Cerebellar cortex (tissue), 1 donor: ENCODE measurements at regions not wholly inside any gene's neighbourhood (a gene's known extent, or its start where the extent isn't known, plus 50 kb on each side); places are given as distances from the start of the nearest gene placed in this dataset.
"Not testable (repeated sequence)": the region's sequence is repeated elsewhere in the genome, so short reads cannot be mapped to it uniquely, and the experiment has no call there.

Experiments used
- DNase-seq: peaks from one replicate; pipeline ENCODE4 v3.0.0-alpha.2; 2015; ENCODE audit warnings: low spot score

- no peak for DNase-seq
Observed at GRCh38 chr5:130578354-130578753, 586.7 kb downstream of the HINT1 start.

- DNase-seq, result no peak
Observed at GRCh38 chr5:130571076-130571475, 594.0 kb downstream of the HINT1 start.

GRCh38 chr5:130568791-130569190 is 596.3 kb downstream of the HINT1 start:
- DNase-seq, result no peak

GRCh38 chr5:130555429-130555828 is 609.6 kb downstream of the HINT1 start:
- DNase-seq, result no peak

- DNase-seq, result no peak
Observed at GRCh38 chr5:130550562-130550928, 614.5 kb downstream of the HINT1 start.

- no peak for DNase-seq
Observed at GRCh38 chr5:130549884-130550561, 615.0 kb downstream of the HINT1 start.

- DNase-seq, result no peak
Observed at GRCh38 chr5:130546211-130546610, 618.8 kb downstream of the HINT1 start.

GRCh38 chr5:130545291-130545690 is 619.8 kb downstream of the HINT1 start:
- no peak for DNase-seq

- no peak for DNase-seq
Observed at GRCh38 chr5:130541617-130542221, 623.3 kb downstream of the HINT1 start.

- DNase-seq, result no peak
Observed at GRCh38 chr5:130536691-130537090, 628.4 kb downstream of the HINT1 start.

GRCh38 chr5:130532786-130533185 is 628.5 kb downstream of the CHSY3 start:
- DNase-seq, result no peak

GRCh38 chr5:130529511-130530485 is 625.5 kb downstream of the CHSY3 start:
- DNase-seq, result no peak

GRCh38 chr5:130529111-130529510 is 624.8 kb downstream of the CHSY3 start:
- no peak for DNase-seq

GRCh38 chr5:130528474-130528873 is 624.2 kb downstream of the CHSY3 start:
- no peak for DNase-seq

- no peak for DNase-seq
Observed at GRCh38 chr5:130526708-130527107, 622.4 kb downstream of the CHSY3 start.

GRCh38 chr5:130520211-130520610 is 615.9 kb downstream of the CHSY3 start:
- no peak for DNase-seq

GRCh38 chr5:130514984-130515690 is 610.9 kb downstream of the CHSY3 start:
- no peak for DNase-seq

GRCh38 chr5:130502702-130503101 is 598.4 kb downstream of the CHSY3 start:
- no peak for DNase-seq

- DNase-seq, result no peak
Observed at GRCh38 chr5:130501151-130501865, 597.0 kb downstream of the CHSY3 start.

- not testable (repeated sequence) for DNase-seq
Observed at GRCh38 chr5:130500495-130500894, 596.2 kb downstream of the CHSY3 start.

GRCh38 chr5:130496215-130496614 is 592.0 kb downstream of the CHSY3 start:
- no peak for DNase-seq
